ENCODE measurements at regions not wholly inside any gene's neighbourhood (a gene's known extent, or its start where the extent isn't known, plus 50 kb on each side); places are given as distances from the start of the nearest gene placed in this dataset.
"Not testable (repeated sequence)": the region's sequence is repeated elsewhere in the genome, so short reads cannot be mapped to it uniquely, and the experiment has no call there.

DNA sequence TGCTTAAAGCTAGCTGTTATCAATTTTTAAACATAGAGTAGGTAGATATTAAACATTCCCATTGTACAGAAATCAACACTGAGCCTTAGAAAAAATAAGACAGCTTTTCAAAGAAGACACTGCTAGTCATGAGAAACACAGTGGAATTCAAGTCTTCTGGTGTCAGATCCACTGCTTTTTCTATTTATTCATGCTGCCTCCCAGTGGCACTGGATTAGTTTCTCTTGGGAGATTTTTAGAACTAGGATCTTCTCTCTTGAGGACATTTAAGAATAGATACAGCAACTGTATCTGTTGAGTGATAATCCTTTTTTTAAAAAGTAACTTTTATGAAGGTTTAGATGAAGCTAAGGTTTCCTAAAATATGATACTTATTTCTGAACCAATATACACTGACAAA lies 1635.4 kb upstream of the C9orf72 start:
- no peak for DNase-seq

- DNase-seq, result no peak
These were observed 1636.5 kb upstream of the C9orf72 start for GRCh38 chr9:29209748-29210291.

DNA sequence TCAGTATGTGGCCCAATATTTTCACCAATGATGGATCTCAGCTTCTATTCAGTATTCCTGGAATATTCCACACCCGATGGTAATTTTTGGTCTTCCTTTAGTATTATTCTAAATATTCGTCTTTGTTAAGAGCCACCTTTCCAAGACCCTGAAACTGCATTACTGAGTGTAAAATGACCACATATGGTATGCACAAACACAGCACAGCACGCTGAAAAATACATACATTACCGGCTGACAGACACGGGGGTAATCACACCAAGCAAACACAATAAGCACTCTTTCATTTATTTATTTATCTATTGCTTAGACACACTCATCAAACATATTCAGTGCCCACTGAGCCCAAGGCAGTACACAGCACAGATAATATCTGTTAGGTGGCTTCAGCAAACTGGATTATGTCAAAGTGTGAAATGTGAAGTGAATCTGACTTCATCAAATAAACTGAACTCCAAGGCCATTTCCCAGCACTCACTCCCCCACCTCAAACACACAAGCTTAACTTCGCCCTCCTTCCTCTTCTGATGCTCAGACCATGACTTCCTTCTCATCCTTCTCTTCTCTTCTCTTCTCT lies 1637.8 kb upstream of the C9orf72 start:
- DNase-seq, result no peak

- no peak for DNase-seq
These were observed 1638.5 kb upstream of the C9orf72 start for GRCh38 chr9:29211580-29212396.

GRCh38 chr9:29212397-29213387 lies 1639.4 kb upstream of the C9orf72 start:
- DNase-seq, result no peak

DNA sequence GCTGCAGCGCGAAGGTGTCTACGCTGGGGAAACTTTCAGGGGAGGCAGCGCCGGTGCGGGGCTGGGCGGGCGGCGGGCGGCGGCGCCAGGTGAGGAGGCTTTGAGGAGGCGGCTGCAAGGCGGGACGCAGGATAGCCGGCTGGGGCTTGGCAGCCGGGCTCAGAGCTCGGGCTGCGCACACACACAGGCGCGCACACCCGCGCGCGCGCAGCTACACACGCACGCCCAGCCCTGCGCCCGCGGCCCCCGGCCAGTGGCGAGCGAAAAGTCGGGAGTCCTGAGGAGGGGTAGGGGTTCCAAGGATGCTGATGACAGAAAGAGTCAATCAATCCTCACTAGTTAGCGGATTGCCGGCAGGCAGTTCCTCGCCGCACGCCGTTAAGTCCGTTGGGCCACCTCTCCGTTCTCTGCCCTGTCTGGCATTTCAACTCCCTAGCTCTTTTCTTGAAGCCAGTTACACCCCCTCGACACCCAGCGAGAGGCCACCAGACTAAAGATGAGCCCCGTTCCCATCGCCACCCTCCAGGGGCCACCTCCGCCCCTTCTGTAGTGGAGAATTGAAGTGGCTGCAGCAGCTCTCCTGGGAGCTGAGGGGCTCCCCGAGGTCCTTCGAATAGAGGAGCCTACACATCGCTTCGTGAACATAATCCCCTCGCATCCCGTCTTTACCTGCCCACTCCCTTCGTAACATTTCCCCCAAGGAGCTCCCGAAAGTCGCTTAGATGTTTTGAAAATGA lies 1640.3 kb upstream of the C9orf72 start, which contains the start of gene LINGO2:
LINGO2 (minus strand) TSS at position 185 of the 737 bp plus-strand sequence.
- no peak for DNase-seq

DNA sequence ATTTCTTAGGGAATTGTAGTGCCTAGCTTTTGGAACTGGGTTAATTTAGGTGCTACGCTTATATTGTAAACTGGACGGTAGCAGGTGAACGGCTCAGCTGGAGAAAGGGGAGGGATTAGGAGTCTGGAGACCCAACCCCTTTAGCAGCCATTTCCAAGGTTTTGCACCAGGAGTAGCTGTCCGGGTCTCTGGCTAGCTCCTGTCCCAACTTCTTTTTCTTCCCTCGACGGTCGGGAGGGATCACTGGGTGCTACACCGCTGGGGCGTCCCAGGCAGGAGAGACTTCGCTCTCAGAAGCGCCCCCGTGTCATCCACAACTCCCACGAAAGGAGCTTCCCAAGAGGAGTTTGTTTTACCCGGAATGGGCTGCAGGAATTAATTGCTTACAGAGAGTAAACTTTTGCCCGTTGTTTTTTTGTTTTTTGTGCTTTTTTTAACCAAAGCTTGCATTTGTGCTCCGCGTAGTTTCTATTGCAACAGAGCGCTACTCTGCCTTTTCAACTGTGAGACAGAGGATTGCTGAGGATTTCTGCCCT lies 1640.9 kb upstream of the C9orf72 start:
- DNase-seq, result no peak

- DNase-seq, result no peak
These were observed 1641.5 kb upstream of the C9orf72 start for GRCh38 chr9:29214690-29215253.

- DNase-seq, result no peak
These were observed 1644.7 kb upstream of the C9orf72 start for GRCh38 chr9:29217966-29218365.

GRCh38 chr9:29220596-29221251 lies 1647.4 kb upstream of the C9orf72 start:
- DNase-seq, result no peak

GRCh38 chr9:29228558-29228957 lies 1655.3 kb upstream of the C9orf72 start:
- DNase-seq, result no peak

DNA sequence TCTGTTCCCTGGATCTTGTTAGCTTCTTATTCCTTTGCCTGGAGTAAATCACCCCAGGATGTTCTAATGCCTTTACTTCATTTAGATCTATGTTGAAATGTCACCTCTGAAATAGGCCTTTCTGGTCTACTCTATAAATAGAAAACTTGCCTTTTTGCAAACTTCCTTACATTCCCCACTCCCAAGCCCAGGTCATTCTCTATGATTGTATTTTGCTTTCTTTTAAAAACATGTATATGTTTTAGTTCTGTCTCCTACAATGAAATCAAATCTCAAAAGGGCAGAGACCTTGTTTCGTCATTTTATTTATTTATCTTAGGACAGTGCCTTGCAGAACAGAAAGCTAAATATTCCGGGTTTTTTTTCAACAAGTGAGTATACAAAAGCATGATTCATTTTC lies 1657.7 kb upstream of the C9orf72 start:
- no peak for DNase-seq

GRCh38 chr9:29233193-29233592 lies 1659.9 kb upstream of the C9orf72 start:
- DNase-seq, result no peak

DNA sequence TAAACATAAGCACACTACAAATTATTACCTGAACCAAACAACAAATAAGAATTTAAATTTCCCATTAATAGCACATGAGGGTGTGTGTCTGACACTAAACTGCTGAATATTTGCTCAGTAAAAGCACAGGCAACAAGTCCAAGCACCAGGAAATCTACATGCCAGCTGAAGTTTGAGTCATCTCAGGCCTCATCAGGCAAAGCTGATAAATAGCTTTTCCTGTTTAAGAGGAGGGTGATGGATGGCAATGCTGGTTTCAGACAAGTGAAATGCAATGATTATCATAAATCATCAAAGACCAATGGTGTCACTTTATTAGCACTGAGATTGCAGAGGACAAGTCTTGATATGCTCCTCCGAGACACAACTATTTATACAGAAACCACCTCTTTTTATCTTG lies 1668.0 kb upstream of the C9orf72 start:
- DNase-seq, result no peak

DNA sequence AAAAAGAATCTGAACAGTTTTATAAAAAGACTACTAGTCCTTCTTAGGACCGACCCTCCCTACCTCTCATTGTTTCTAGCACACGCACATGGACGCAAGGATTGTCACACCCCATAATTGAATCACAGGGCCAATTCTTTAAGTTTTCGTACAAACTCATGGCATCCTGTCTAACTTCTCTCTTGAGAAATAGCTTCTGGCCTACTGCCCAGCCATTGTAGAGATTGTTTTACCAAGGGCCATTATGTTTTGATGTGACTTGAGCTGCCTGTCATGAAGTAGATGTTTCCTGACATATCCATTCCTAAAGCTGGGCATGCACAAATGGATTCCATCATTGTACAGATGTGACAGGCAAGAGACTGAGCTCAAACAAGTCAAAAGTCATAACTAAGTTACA lies 1672.1 kb upstream of the C9orf72 start:
- DNase-seq, result no peak

DNA sequence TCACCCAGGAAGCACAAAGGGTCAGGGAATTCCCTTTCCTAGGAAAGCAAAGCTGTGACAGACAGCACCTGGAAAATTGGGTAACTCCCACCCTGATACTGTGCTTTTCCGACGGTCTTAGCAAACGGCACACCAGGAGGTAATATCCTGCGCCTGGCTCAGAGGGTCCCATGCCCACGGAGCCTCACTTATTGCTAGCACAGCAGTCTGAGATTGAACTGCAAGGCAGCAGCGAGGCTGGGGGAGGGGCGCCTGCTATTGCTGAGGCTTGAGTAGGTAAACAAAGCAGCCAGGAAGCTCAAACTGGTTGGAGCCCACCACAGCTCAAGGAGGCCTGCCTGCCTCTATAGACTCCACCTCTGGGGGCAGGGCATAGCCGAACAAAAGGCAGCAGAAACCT lies 1697.1 kb upstream of the C9orf72 start:
- not testable (repeated sequence) for DNase-seq

DNA sequence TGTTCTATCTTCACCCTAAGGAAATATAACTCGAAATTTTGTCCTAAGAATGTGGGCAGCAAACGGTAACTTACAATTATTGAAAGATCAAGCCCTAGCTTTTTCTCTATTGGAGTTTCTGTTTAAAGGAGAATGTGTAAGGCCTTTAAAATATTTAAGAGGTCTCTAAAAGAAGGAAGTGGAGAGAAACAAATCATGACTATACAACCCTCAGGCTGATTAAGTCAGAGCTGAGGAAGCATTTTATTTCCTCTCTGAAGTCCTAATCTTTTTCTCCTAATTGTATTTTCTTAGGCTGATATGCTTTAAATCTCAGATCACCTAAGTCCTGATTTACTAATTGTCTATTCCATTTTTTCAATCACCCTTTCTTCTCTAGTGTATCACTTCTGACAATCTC lies 1708.8 kb upstream of the C9orf72 start:
- DNase-seq, result no peak

DNA sequence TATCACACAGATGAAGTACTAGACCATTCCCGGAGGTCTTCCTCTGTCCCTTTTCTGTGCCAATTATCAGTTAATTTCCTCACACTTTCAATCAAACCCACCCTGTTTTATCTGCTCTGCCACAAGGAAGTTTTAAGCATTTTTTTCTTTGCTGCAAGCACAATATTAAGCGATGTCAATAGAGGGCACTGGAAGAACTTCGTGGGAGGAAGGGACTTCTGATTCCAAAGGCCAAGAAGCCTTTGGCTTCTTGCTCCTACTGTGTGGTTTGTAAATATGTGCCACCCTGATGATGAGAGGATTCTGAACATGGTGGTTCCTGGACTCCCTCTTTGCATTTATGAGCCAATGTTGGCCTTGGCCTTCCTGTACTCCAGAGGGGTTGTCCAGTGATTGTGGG lies 1712.5 kb upstream of the C9orf72 start:
- no peak for DNase-seq

GRCh38 chr9:29289365-29289764 lies 1716.1 kb upstream of the C9orf72 start:
- no peak for DNase-seq

- no peak for DNase-seq
These were observed 1717.2 kb upstream of the C9orf72 start for GRCh38 chr9:29290516-29290915.

- no peak for DNase-seq
These were observed 1724.3 kb upstream of the C9orf72 start for GRCh38 chr9:29297592-29297991.

All from T-helper 9 cell (primary cell).